Fibroblast of lung (primary cell): ENCODE measurements at regions not wholly inside any gene's neighbourhood (a gene's known extent, or its start where the extent isn't known, plus 50 kb on each side); places are given as distances from the start of the nearest gene placed in this dataset.

Experiments
- DNase-seq, 2 donors: peaks; one replicate each; pipeline versions ENCODE4 v3.0.0 to v3.0.0-alpha.2; 2010; ENCODE audit warnings: low read depth in 2 of 2
- H2AFZ ChIP-seq: 2 replicates; pipeline ENCODE4 v1.5.1; 2012; ENCODE audit warnings: low read length, control low read depth, inconsistent platforms
- H3K27ac ChIP-seq: 2 replicates; pipeline ENCODE4 v1.5.1; 2011; ENCODE audit warnings: low read length, control low read depth; ENCODE audit not compliant: insufficient read depth
- H3K27me3 ChIP-seq: 2 replicates; pipeline ENCODE4 v1.5.1; 2011; ENCODE audit warnings: mild to moderate bottlenecking, low read length; ENCODE audit not compliant: control insufficient read depth, insufficient read depth
- H3K36me3 ChIP-seq: 2 replicates; pipeline ENCODE4 v1.5.1; 2011; ENCODE audit warnings: low read length; ENCODE audit not compliant: control insufficient read depth, insufficient read depth
- H3K4me1 ChIP-seq: 2 replicates; pipeline ENCODE4 v1.5.1; 2011; ENCODE audit warnings: low read length; ENCODE audit not compliant: control insufficient read depth, insufficient read depth; ENCODE audit errors: extremely low read depth
- H3K4me2 ChIP-seq: 2 replicates; pipeline ENCODE4 v1.5.1; 2011; ENCODE audit warnings: low read length, control low read depth; ENCODE audit not compliant: insufficient read depth; ENCODE audit errors: extremely low read depth
- H3K4me3 ChIP-seq, 4 experiments: fragments of 200-600 bp in 1 of 4; sonication (generic) in 1 of 4; replicated peaks in 1 of 4; 2 replicates each; pipeline ENCODE4 v1.5.1; 2011 to 2016; ENCODE audit warnings: low read length in 4 of 4, low read depth in 3 of 4, mild to moderate bottlenecking in 3 of 4, control low read depth in 2 of 4, inconsistent platforms in 1 of 4, mixed read lengths in 1 of 4; ENCODE audit not compliant: insufficient read depth in 1 of 4; ENCODE audit errors: control extremely low read depth in 1 of 4
- H3K79me2 ChIP-seq: 2 replicates; pipeline ENCODE4 v1.5.1; 2012; ENCODE audit warnings: mild to moderate bottlenecking, low read length, inconsistent platforms; ENCODE audit not compliant: control insufficient read depth, insufficient read depth
- H3K9ac ChIP-seq: 2 replicates; pipeline ENCODE4 v1.5.1; 2011; ENCODE audit warnings: mild to moderate bottlenecking, low read length, control low read depth; ENCODE audit not compliant: insufficient read depth
- H3K9me3 ChIP-seq: 2 replicates; pipeline ENCODE4 v1.5.1; 2012; ENCODE audit warnings: low read depth, low read length; ENCODE audit not compliant: control insufficient read depth, insufficient read depth
- H4K20me1 ChIP-seq: 2 replicates; pipeline ENCODE4 v1.5.1; 2011; ENCODE audit warnings: low read length; ENCODE audit not compliant: control insufficient read depth, insufficient read depth; ENCODE audit errors: extremely low read depth
- EZH2 ChIP-seq: IDR thresholded peaks from 2 replicates; pipeline ENCODE4 v1.5.1; 2012; ENCODE audit warnings: low read length, control low read depth, mild to moderate bottlenecking; ENCODE audit errors: missing control alignments
- TF ChIP-seq, protein P1 (sequence below), 2 donors: IDR thresholded peaks in 1 of 2; conservative IDR thresholded peaks in 1 of 2; 1 replicate in 1 of 2; 2 replicates in 1 of 2; pipeline ENCODE4 v1.5.1; 2011 to 2012; ENCODE audit warnings: low read length in 2 of 2, control low read depth in 1 of 2, inconsistent platforms in 1 of 2, low read depth in 1 of 2, mild to moderate bottlenecking in 1 of 2

GRCh38 chr11:45385844-45386243 is 99.7 kb upstream of the SYT13 start:
- Histone ChIP-seq H3K9me3 (no peaks in the 10 kb centered on the region), H3K36me3 (no peaks in the 10 kb centered on the region), H2AFZ (no peak overlapping the region), H3K27ac (no peak overlapping the region), H4K20me1 (no peaks in the 10 kb centered on the region), H3K4me2 (no peak overlapping the region), H3K27me3 (no peaks in the 10 kb centered on the region), H3K4me1 (no peaks in the 10 kb centered on the region), H3K4me3 (no peak overlapping the region), H3K79me2 (no peaks in the 10 kb centered on the region), H3K9ac (no peak overlapping the region)
- TF ChIP-seq, protein P1, sequence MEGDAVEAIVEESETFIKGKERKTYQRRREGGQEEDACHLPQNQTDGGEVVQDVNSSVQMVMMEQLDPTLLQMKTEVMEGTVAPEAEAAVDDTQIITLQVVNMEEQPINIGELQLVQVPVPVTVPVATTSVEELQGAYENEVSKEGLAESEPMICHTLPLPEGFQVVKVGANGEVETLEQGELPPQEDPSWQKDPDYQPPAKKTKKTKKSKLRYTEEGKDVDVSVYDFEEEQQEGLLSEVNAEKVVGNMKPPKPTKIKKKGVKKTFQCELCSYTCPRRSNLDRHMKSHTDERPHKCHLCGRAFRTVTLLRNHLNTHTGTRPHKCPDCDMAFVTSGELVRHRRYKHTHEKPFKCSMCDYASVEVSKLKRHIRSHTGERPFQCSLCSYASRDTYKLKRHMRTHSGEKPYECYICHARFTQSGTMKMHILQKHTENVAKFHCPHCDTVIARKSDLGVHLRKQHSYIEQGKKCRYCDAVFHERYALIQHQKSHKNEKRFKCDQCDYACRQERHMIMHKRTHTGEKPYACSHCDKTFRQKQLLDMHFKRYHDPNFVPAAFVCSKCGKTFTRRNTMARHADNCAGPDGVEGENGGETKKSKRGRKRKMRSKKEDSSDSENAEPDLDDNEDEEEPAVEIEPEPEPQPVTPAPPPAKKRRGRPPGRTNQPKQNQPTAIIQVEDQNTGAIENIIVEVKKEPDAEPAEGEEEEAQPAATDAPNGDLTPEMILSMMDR (conservative IDR thresholded peaks at IDR 0.05 in 1 of 2, IDR thresholded peaks at IDR 0.05 in 1 of 2; ENCODE audit: low read depth in 1 of 2, low read length in 2 of 2), result no peak
- no peak for TF ChIP-seq EZH2
- no peak for DNase-seq

DNA sequence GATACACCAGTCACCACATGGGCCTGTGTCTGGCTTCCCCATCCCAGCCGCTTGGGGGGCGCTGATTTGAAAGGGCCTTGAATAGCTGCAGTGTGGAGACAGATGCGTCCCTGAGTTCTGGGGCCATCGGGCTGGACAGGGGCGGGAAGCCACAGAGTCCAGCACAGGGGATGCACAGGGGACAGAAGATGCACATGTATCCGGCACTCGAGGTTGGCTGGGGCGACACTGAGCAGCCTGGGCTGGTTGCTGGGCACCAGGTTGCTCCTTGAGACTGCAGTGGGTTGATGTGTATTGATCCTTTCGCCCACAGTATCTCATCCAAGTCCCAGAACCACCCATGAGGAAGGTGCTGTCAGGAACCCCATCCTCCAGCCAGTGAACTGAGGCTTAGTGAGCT is 99.3 kb upstream of the SYT13 start:
- H4K20me1 ChIP-seq, result no peaks in the 10 kb centered on the region
- H3K27me3 ChIP-seq, result no peaks in the 10 kb centered on the region
- TF ChIP-seq, protein P1 (conservative IDR thresholded peaks at IDR 0.05 in 1 of 2, IDR thresholded peaks at IDR 0.05 in 1 of 2; ENCODE audit: low read depth in 1 of 2, low read length in 2 of 2), result no peak
- TF ChIP-seq EZH2, result no peak

DNA sequence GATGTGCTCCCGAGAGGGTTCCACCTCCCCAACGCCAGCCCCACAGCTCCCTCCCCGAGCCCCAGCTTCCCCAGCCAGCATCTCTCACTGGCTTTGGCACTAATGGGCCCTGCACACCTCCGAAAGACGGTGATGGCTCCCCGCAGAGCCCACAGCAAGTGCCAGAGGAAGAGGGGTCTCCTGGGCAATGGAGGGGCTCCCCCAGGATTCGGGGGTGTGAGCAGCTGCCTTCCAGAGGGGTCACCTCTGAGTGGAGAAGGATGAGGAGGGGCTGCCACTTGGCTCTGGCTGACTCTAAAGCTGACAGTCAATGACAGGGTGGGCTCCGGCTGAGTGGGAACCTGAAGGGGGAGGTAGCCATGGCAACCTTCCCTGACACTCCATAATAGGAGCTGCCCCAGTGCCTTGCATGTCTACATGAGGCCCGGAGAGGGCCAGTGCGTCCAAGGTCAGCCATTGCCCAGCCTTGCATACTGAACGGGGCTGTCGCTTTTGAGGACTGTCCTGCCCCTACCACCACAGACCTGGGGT is 98.6 kb upstream of the SYT13 start:
- H3K9ac ChIP-seq, result no peak overlapping the region
- no peak overlapping the region for H3K4me3 ChIP-seq
- H3K9me3 ChIP-seq, result no peaks in the 10 kb centered on the region
- H4K20me1 ChIP-seq, result no peaks in the 10 kb centered on the region
- no peaks in the 10 kb centered on the region for H3K4me1 ChIP-seq
- H3K79me2 ChIP-seq, result no peaks in the 10 kb centered on the region
- no peak overlapping the region for H3K27ac ChIP-seq
- no peaks in the 10 kb centered on the region for H3K36me3 ChIP-seq
- TF ChIP-seq EZH2, result no peak
- TF ChIP-seq, protein P1 (conservative IDR thresholded peaks at IDR 0.05 in 1 of 2, IDR thresholded peaks at IDR 0.05 in 1 of 2; ENCODE audit: low read depth in 1 of 2, low read length in 2 of 2), result no peak
- no peak for DNase-seq
- no peak overlapping the region for H2AFZ ChIP-seq
- no peak overlapping the region for H3K4me2 ChIP-seq
- H3K27me3 ChIP-seq, result no peaks in the 10 kb centered on the region

More for the DNA sequence above, 99.3 kb upstream of the SYT13 start:
- Histone ChIP-seq H3K27ac (no peak overlapping the region), H3K36me3 (no peaks in the 10 kb centered on the region), H3K4me2 (no peak overlapping the region), H3K4me3 (no peak overlapping the region), H3K9me3 (no peaks in the 10 kb centered on the region), H2AFZ (no peak overlapping the region), H3K79me2 (no peaks in the 10 kb centered on the region), H3K9ac (no peak overlapping the region), H3K4me1 (no peaks in the 10 kb centered on the region)
- DNase-seq, result no peak
